Sigmoid colon (tissue), 4 donors: ENCODE measurements at regions not wholly inside any gene's neighbourhood (a gene's known extent, or its start where the extent isn't known, plus 50 kb on each side); places are given as distances from the start of the nearest gene placed in this dataset.

Experiments
- EP300 ChIP-seq, 4 donors: sonication (generic); formaldehyde crosslinking; IDR thresholded peaks; one replicate each; pipeline ENCODE4 v1.6.1; 2017; ENCODE audit warnings: antibody characterized with exemption in 4 of 4
- POLR2A ChIP-seq, 2 donors: fragments of 450-650 bp; IDR thresholded peaks; one replicate each; pipeline ENCODE4 v1.6.1; 2016; ENCODE audit warnings: antibody characterized with exemption in 2 of 2, mild to moderate bottlenecking in 2 of 2, moderate library complexity in 2 of 2
- POLR2AphosphoS5 ChIP-seq, 4 donors: sonication (generic); formaldehyde crosslinking; IDR thresholded peaks; one replicate each; pipeline ENCODE4 v1.6.1; 2017; ENCODE audit warnings: antibody characterized with exemption in 4 of 4
- TF ChIP-seq, protein P1 (sequence below), 4 experiments: fragments of 450-650 bp in 3 of 4; fragments of 200-600 bp in 1 of 4; IDR thresholded peaks; one replicate each; pipeline ENCODE4 v1.5.1; 2016 to 2019; ENCODE audit warnings: antibody characterized with exemption in 4 of 4, mild to moderate bottlenecking in 3 of 4, moderate library complexity in 2 of 4

DNA sequence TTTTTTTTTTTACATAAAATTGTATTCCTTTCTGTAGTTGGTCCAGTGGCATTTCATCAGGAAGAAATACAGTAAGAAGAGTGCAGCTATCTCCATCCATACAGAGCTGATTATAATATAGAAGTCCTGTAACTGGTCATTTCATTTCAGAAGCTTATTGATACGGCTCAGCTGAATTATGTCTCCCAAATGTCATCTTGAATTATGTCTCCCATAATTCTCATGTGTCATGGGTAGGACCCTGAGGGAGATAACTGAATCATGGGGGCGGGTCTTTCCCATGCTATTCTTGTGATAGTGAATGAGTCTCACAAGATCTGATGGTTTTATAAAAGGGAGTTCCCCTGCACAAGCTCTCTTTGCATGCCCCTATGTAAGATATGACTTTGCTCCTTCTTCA is 492.9 kb downstream of the CHSY3 start:
- TF ChIP-seq, protein P1, sequence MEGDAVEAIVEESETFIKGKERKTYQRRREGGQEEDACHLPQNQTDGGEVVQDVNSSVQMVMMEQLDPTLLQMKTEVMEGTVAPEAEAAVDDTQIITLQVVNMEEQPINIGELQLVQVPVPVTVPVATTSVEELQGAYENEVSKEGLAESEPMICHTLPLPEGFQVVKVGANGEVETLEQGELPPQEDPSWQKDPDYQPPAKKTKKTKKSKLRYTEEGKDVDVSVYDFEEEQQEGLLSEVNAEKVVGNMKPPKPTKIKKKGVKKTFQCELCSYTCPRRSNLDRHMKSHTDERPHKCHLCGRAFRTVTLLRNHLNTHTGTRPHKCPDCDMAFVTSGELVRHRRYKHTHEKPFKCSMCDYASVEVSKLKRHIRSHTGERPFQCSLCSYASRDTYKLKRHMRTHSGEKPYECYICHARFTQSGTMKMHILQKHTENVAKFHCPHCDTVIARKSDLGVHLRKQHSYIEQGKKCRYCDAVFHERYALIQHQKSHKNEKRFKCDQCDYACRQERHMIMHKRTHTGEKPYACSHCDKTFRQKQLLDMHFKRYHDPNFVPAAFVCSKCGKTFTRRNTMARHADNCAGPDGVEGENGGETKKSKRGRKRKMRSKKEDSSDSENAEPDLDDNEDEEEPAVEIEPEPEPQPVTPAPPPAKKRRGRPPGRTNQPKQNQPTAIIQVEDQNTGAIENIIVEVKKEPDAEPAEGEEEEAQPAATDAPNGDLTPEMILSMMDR (IDR thresholded peaks at IDR 0.05) = no peak
- no peak for TF ChIP-seq POLR2AphosphoS5 (IDR thresholded peaks at IDR 0.05)
- no peak for TF ChIP-seq POLR2A (IDR thresholded peaks at IDR 0.05)
- TF ChIP-seq EP300 (IDR thresholded peaks at IDR 0.05) = no peak
